Aorta (tissue), 5 donors: ENCODE measurements at regions not wholly inside any gene's neighbourhood (a gene's known extent, or its start where the extent isn't known, plus 50 kb on each side); places are given as distances from the start of the nearest gene placed in this dataset.

Experiments
- ATAC-seq: fragments of 200-7000 bp; cut with Tn5 transposase; one replicate; pipeline ENCODE4 v1.9.1; 2022; ENCODE audit warnings: moderate library complexity; ENCODE audit not compliant: low FRiP score
- DNase-seq, 2 donors: peaks; one replicate each; pipeline ENCODE4 v3.0.0-alpha.2; 2020
- H3K27ac ChIP-seq, 2 donors: one replicate each; pipeline ENCODE4 v1.5.1; 2013; ENCODE audit warnings: low read length in 2 of 2, mild to moderate bottlenecking in 2 of 2, moderate library complexity in 2 of 2, control low read depth in 1 of 2, inconsistent platforms in 1 of 2, low read depth in 1 of 2
- H3K27me3 ChIP-seq, 2 donors: one replicate each; pipeline ENCODE4 v1.6.1; 2013; ENCODE audit warnings: control low read depth in 1 of 2, low read length in 1 of 2, mild to moderate bottlenecking in 1 of 2, moderate library complexity in 1 of 2; ENCODE audit not compliant: insufficient read depth in 2 of 2, control insufficient read depth in 1 of 2
- H3K36me3 ChIP-seq, 2 donors: one replicate each; pipeline ENCODE4 v1.6.1; 2013; ENCODE audit warnings: control low read depth in 1 of 2, low read length in 1 of 2, mild to moderate bottlenecking in 1 of 2; ENCODE audit not compliant: insufficient read depth in 2 of 2, control insufficient read depth in 1 of 2
- H3K4me1 ChIP-seq, 2 donors: one replicate each; pipeline ENCODE4 v1.6.1; 2013; ENCODE audit warnings: low read length in 2 of 2, control low read depth in 1 of 2, mild to moderate bottlenecking in 1 of 2, moderate library complexity in 1 of 2; ENCODE audit not compliant: insufficient read depth in 2 of 2, control insufficient read depth in 1 of 2
- H3K4me3 ChIP-seq, 2 donors: one replicate each; pipeline ENCODE4 v1.5.1; 2013; ENCODE audit warnings: low read length in 2 of 2, control low read depth in 1 of 2, mild to moderate bottlenecking in 1 of 2
- H3K9me3 ChIP-seq: one replicate; pipeline ENCODE4 v1.6.1; 2013; ENCODE audit warnings: mild to moderate bottlenecking, low read length; ENCODE audit not compliant: control insufficient read depth
- WGBS, 2 donors: extraction: QIAGEN DNeasy Blood & Tissue Kit; methylation state at CpG; one replicate each; pipeline ENCODE4 v1.1.7; 2013; 5-methylcytosine and 5-hydroxymethylcytosine counted together
- intact Hi-C, 2 donors: fragments of 100-400 bp; cut with DNase I; formaldehyde crosslinking; loops; one replicate each; pipeline versions ENCODE4 v1.14.2 to v1.15.0; 2022
- donor health status: healthy with polysubstance abuse.
- donor health status: Bipolar disorder and iron deficiency.
- donor health status: DM: no; HTN: no; CAD: no.
- donor health status: DM: no; HTN: no; CAD: no.
- donor health status: DM: yes; HTN: yes; CAD: no.

- 56 to 57% methylated on average over 5 of the region's 5 CpGs for WGBS, 2 donors
- H3K36me3 ChIP-seq = no peaks in the 10 kb centered on the region
- no peak overlapping the region for H3K4me3 ChIP-seq
- no peak overlapping the region for H3K27ac ChIP-seq
- no peaks in the 10 kb centered on the region for H3K27me3 ChIP-seq
- intact Hi-C loops = no loop called here
- DNase-seq = no peak
- ATAC-seq = no peak
- no peaks in the 10 kb centered on the region for H3K9me3 ChIP-seq
- H3K4me1 ChIP-seq = no peaks in the 10 kb centered on the region
Measured at GRCh38 chrX:3204606-3205005, 141.8 kb downstream of the MXRA5 start.

DNA sequence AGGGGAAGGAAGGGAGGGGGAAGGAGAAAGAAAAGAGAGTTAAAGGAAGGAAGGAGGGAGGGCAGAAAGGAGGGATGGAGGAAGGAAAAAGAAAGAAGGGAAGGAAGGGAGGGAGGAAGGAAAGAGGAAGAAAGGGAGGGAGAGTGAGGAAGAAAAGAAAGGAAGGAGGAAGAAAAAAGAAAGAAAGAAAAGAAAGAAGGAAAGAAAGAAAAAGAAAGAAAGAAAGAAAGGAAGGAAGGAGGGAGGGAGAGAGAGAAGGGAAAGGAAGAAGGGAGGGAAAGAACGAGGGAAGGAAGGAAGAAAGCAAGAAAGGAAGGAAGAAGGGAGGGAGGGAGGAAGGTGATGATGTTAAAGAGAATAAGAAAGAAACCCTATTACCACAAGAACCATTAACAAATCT, 150.6 kb downstream of the MXRA5 start:
- Histone ChIP-seq H3K27me3 (no peaks in the 10 kb centered on the region), H3K4me3 (no peak overlapping the region), H3K4me1 (no peaks in the 10 kb centered on the region), H3K36me3 (no peaks in the 10 kb centered on the region), H3K9me3 (no peaks in the 10 kb centered on the region), H3K27ac (no peak overlapping the region)
- intact Hi-C loops = no loop called here
- DNase-seq = no peak
- 0 to 92% methylated on average over 1 of the region's 1 CpG for WGBS, 2 donors
- ATAC-seq = no peak

- no peaks in the 10 kb centered on the region for H3K4me1 ChIP-seq
- H3K9me3 ChIP-seq = no peaks in the 10 kb centered on the region
- H3K4me3 ChIP-seq = no peak overlapping the region
- 69 to 70% methylated on average over 4 of the region's 4 CpGs for WGBS, 2 donors
- DNase-seq (no peak), ATAC-seq (no peak)
- H3K36me3 ChIP-seq = no peaks in the 10 kb centered on the region
- no peaks in the 10 kb centered on the region for H3K27me3 ChIP-seq
- no peak overlapping the region for H3K27ac ChIP-seq
- intact Hi-C loops = no loop called here
Measured at GRCh38 chrX:3192835-3193234, 151.6 kb downstream of the ARSF start.

DNA sequence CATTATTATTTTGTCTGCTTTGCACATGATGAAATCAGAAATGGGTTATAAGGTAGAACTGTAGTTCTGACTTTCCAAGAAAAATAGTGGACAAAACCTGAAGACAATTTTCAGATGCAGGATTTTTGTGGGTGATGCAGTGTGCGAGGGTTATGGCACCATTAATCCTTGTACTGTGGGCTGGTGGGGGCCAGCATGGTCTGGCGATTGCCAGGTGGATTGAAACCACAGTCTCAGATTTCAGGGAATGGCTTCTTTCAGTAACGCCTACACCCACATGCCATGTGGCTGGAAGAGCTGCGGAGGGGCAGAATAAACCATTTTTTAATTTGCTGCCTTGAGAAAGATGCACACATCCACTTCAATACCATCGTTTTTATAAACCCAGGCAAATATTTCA, 150.5 kb downstream of the ARSF start:
- Histone ChIP-seq H3K4me1 (no peaks in the 10 kb centered on the region), H3K4me3 (no peak overlapping the region), H3K27ac (no peak overlapping the region), H3K27me3 (no peaks in the 10 kb centered on the region), H3K9me3 (no peaks in the 10 kb centered on the region), H3K36me3 (no peaks in the 10 kb centered on the region)
- ATAC-seq (no peak), DNase-seq (no peak)
- intact Hi-C loops = no loop called here
- WGBS, 2 donors = 24 to 32% methylated on average over 5 of the region's 5 CpGs

DNA sequence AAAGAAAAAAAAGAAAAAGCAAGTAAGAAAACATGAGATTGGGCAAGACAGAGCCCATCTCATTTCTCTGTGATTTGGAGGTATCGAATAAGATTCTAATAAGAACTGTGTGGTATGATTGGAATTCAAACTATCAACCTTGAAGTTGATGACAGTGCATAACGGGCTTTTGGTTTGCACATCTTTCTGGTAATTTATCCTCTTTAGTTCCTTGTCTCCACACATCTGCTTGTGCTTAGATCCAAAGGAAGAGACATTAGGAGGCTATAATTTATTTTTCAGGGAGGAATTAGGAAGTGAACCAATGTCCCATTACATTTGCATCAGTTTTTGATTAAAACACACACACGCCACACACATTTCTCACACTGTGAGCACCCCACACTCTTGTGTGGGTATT, 149.9 kb downstream of the ARSF start:
- ATAC-seq = no peak
- intact Hi-C loops = no loop called here
- H3K4me3 ChIP-seq = no peak overlapping the region
- H3K27me3 ChIP-seq = no peaks in the 10 kb centered on the region
- H3K4me1 ChIP-seq = no peaks in the 10 kb centered on the region
- no peak overlapping the region for H3K27ac ChIP-seq
- whole genome bisulfite sequencing, 2 donors = 27 to 59% methylated on average over 3 of the region's 3 CpGs
- no peak for DNase-seq
- no peaks in the 10 kb centered on the region for H3K36me3 ChIP-seq
- no peaks in the 10 kb centered on the region for H3K9me3 ChIP-seq

- 15 to 37% methylated on average over 5 of the region's 5 CpGs for WGBS, 2 donors
Measured at GRCh38 chrX:3184176-3184930, 143.1 kb downstream of the ARSF start.

DNA sequence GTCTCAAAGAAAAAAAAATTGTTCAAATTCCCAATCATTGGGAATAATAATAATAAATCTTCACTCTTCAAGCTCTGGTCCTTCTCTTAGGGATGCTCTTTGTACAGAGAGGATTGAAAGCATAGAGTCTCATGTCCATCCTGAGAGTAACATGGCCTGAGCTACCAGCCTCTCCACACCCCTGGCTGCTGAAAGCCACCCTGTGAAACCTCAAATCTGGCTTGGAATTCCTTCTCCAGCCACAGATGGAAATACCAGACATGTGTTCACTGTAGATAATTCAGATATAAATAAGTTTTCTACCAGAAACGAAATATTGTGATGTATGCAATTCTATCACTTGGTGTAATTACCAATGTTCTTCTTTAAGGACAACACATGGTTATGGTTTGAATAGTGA, 140.6 kb downstream of the ARSF start:
- no peak for DNase-seq
- Histone ChIP-seq H3K27ac (no peak overlapping the region), H3K36me3 (no peaks in the 10 kb centered on the region), H3K4me3 (no peak overlapping the region), H3K9me3 (no peaks in the 10 kb centered on the region), H3K4me1 (no peaks in the 10 kb centered on the region), H3K27me3 (no peaks in the 10 kb centered on the region)
- ATAC-seq = no peak
- intact Hi-C loops = loop anchor here in 1 of 2 donors (10.0 kb wide), 1 partner anchor 103 kb away; no protein-coding TSS in a partner anchor
- WGBS, 2 donors = 16 to 34% methylated on average over 1 of the region's 1 CpG

More at GRCh38 chrX:3184176-3184930, 143.1 kb downstream of the ARSF start:
- ATAC-seq (peak; percentile 65), DNase-seq (no peak)
- Histone ChIP-seq H3K4me1 (no peaks in the 10 kb centered on the region), H3K27ac (no peak overlapping the region), H3K9me3 (no peaks in the 10 kb centered on the region), H3K4me3 (no peak overlapping the region), H3K36me3 (no peaks in the 10 kb centered on the region), H3K27me3 (no peaks in the 10 kb centered on the region)
- intact Hi-C loops = loop anchor here in 1 of 2 donors (10.0 kb wide), 1 partner anchor 100 kb away; no protein-coding TSS in a partner anchor

GRCh38 chrX:3178329-3178728, 137.1 kb downstream of the ARSF start:
- no peak for ATAC-seq
- Histone ChIP-seq H3K27ac (no peak overlapping the region), H3K4me1 (no peaks in the 10 kb centered on the region), H3K9me3 (no peaks in the 10 kb centered on the region), H3K27me3 (no peaks in the 10 kb centered on the region), H3K4me3 (no peak overlapping the region), H3K36me3 (no peaks in the 10 kb centered on the region)
- DNase-seq = no peak
- intact Hi-C loops = no loop called here
- WGBS, 2 donors = 94 to 96% methylated on average over 2 of the region's 2 CpGs

GRCh38 chrX:3177851-3178250, 136.6 kb downstream of the ARSF start:
- intact Hi-C loops = no loop called here
- no peak for ATAC-seq

More at GRCh38 chrX:3177851-3178250, 136.6 kb downstream of the ARSF start:
- H3K9me3 ChIP-seq = no peaks in the 10 kb centered on the region
- H3K36me3 ChIP-seq = no peaks in the 10 kb centered on the region
- no peak overlapping the region for H3K27ac ChIP-seq
- H3K4me3 ChIP-seq = no peak overlapping the region
- no peak for DNase-seq
- 82 to 84% methylated on average over 4 of the region's 4 CpGs for WGBS, 2 donors
- no peaks in the 10 kb centered on the region for H3K4me1 ChIP-seq
- no peaks in the 10 kb centered on the region for H3K27me3 ChIP-seq
